GM19395 (cell line): ENCODE measurements at regions not wholly inside any gene's neighbourhood (a gene's known extent, or its start where the extent isn't known, plus 50 kb on each side); places are given as distances from the start of the nearest gene placed in this dataset.
"Not testable (repeated sequence)": the region's sequence is repeated elsewhere in the genome, so short reads cannot be mapped to it uniquely, and the experiment has no call there.

Experiments
- ATAC-seq: cut with Tn5 transposase; IDR thresholded peaks from one replicate; pipeline ENCODE4 v1.9.1; 2021; ENCODE audit warnings: mild to moderate bottlenecking, moderate library complexity; ENCODE audit not compliant: unreplicated experiment

- ATAC-seq = no peak
These were observed 111.2 kb upstream of the XIST start for GRCh38 chrX:73963682-73964081.

- ATAC-seq = no peak
These were observed 110.4 kb upstream of the XIST start for GRCh38 chrX:73962948-73963347.

DNA sequence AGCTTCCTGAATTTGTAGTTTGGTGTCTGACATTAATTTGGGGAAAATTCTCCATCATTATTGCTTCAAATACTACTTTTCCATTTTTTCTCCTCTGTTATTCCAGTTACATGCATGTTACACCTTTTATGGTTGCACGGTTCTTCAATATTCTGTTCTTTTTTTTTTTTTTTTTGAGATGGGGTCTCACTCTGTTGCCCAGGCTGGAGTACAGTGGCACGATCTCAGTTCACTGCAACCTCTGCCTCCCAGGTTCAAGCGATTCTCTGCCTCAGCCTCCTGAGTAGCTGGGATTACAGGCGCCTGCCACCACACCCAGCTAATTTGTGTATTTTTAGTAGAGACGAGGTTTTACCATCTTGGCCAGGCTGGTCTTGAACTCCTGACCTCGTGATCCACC is 109.4 kb upstream of the XIST start:
- ATAC-seq = not testable (repeated sequence)

DNA sequence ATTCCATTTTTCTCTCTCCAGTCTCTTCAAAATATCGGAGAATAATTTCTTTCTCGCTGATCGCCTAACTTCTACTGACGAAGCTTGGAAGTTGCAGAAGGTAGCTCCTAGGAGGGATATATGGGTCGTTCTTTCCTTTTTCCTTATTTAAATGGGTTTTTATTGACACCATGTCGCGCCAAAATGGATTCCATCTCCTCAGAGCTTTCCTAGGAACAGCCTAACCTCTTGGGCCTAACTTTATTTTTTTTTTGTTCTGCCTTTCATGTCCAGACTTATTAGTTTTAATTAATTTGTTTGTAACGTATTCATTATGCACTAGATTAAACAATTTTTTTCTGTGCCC is 92.0 kb upstream of the XIST start:
- peak; percentile 19 for ATAC-seq

DNA sequence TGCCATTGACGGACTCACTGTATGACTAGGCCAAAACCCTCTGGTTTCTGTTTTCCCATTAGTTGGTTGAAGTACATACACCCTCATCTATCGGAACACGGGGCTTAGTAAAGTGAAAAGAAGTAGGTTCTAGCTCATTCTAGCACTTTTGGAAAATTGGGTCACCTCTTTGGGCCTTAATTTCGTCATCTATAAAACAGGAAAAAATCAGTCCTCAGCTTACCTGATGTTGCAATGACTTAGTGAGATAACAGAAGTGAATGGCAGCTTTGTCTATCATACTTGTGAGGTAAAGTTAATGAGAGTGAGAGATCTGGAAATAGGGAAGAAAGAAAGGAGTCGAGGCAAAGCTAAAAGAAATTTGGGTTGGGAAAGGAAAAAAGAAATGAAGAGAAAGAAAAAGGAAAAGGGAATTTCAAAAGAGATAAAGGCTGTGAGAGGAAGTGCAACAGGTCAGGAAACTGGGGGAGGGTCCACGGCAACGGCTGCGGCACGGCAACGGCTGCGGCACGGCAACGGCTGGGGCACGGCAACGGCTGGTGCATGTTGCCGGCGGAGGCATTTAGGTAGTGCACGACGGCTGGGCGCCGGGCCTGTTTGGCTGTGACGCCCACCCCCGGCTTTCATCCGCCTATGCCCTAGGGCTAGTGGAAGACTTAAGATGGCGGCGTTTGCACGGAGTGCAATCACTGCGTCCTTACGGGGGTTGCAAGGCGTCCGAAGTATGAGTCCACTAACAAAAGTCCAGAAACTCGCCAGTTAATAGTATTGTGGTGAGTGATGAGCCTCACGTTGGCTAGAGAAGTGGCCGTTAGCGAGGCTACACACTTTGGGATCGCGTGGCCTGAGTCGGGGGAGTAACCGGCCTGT is 91.4 kb upstream of the XIST start:
- peak; percentile 99 for ATAC-seq

DNA sequence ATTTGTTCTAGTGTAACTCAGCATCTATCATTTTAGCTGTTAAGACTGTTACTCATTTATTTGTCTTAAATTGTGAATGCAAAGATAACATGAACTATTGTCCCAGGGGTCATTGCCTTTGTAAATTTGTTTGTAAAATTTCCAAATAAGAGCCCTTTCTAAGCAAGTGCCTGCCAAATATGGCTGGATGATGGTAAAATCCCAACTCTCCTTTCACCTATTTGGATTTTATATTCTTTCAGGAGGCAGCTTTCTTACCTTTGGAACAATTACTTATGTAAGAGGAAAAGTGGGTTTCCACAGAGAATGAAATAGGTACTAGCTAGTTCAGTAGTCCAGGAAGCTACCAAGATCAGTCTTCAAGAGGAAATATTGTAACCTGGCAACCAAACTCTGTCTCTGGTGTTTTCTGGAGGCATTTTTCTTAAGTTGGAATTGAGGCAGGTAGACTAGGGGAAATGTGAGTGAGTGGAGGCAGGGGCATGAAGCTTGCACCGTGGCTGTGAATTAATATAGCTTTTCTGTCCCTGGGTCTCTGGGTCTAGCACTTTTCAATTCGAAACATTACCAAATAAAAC is 88.5 kb upstream of the XIST start:
- no peak for ATAC-seq

DNA sequence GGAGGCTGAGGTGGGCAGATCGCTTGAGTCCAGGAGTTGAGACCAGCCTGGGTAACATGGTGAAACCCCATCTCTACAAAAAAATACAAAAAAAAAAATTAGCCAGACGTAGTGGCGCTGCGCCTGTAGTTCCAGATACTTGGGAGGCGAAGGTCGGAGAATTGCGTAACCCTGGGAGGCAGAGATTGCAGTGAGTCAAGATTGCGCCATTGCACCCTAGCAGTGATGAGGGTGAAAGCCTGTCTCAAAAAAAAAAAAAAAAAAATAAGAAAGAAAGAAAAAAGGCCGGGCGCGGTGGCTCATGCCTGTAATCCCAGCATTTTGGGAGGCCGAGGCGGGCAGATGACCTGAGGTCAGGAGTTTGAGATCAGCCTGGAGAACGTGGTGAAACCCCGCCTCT is 85.3 kb upstream of the XIST start:
- ATAC-seq = not testable (repeated sequence)

DNA sequence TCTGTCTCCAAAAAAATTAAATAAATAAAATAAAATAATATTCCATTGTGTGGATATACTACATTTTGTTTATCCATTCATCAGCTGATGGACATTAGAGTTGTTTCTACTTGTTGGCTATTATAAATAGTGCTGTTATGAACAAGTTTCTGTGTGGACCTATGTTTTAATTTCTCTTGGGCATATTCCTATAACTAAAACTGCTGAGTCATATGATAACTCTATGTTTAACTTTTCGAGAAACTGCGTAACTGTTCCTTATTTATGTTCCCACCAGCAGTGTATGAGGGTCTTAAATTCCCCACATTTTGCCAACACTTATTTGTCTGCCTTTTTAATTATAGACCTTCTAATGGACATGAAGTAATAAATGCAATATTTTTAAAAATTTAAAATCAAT is 80.0 kb upstream of the XIST start:
- ATAC-seq = no peak

DNA sequence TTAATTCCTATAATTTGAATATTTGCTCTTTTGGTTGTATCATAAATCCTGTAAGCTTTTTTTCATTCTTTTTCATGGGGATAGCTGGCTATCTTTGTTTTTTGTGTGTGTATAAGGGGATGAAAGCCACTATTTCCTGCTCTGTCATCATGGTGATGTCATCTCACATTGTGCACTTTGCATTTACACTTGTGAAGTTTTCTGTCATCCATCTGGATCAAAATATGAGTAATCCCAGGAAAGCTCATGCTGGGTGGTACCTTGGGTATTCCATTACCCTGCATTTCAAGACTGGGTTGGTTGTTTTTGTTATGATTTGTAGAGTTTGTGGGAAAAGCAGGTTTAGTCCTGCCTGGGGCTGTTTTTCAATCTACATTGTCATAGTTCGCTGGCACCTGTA is 77.8 kb upstream of the XIST start:
- no peak for ATAC-seq

- no peak for ATAC-seq
These were observed 70.4 kb upstream of the XIST start for GRCh38 chrX:73922856-73923455.

- no peak for ATAC-seq
These were observed 64.6 kb upstream of the XIST start for GRCh38 chrX:73916931-73917667.

DNA sequence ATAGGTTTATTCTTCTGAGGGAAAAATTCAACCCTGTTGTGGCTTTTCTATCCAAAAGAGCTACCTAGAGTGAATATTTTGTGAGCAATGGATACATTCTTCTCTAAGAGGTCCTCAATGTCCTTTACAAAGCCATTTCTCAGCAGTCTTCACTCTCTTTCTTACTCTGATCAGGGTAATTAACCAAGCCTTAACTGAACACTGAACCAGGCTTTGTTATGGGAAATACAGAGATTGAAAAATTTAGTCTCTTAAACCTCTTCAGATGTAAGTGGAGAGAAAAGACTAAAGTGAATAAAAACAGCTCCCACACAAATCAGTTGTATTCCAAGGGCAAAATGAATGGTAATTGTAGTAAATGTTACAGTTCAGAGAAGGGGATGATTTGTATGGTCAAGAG is 64.0 kb upstream of the XIST start:
- no peak for ATAC-seq

DNA sequence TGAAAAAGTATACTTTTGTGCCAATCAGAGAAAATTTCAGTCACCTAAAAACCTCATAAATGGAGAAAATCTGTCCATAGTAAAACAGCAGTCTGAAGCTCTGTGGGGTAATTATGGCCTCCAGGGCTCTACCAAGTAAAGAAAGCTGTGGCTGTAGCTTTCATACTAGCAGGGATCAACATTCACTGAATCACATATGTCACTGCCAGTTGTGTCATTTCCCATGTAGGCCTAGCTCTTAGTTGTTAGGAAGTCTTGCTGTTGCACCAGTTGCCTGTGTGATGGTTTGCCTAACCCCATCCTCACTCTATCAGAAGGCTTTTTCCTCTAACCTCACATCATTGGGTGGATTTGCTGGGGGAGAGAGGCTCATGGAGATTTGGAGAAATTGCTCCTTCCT is 62.3 kb upstream of the XIST start:
- ATAC-seq = not testable (repeated sequence)

DNA sequence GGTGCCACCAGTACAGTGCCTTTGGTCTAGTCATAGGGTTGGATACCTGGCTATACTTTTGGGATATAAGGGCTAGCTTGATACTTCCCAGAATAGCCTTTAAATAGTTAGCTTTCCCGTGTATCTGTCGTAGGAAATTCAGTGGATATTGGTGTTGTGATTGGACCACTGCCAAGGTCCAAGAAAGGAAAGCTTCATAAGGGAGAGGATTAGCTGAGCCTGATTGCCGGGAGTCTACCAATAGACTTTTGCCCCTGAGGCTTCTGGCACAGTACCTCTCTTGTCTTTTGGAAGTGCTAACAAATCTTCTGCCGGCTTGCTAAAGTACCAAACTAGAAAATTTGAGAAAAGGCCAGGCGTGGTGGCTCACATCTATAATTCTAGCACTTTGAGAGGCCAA is 61.1 kb upstream of the XIST start:
- ATAC-seq = no peak

DNA sequence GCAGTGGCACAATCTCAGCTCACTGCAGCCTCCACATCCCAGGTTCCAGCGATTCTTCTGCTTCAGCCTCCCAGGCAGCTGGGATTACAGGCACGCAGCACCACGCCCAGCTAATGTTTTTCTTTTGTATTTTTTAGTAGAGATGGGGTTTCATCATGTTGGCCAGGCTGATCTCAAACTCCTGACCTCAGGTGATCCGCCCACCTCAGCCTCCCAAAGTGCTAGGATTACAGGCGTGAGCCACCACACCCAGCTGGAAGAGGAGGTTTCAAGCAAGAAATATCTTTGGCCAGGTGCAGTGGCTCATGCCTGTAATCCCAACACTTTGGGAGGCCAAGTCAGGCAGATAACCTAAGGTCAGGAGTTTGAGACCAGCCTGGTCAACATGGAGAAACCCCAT is 59.4 kb upstream of the XIST start:
- ATAC-seq = not testable (repeated sequence)

- ATAC-seq = not testable (repeated sequence)
These were observed 53.3 kb upstream of the XIST start for GRCh38 chrX:73905749-73906374.

GRCh38 chrX:73903941-73904340 is 51.4 kb upstream of the XIST start:
- ATAC-seq = no peak
